ENCODE measurements at regions not wholly inside any gene's neighbourhood (a gene's known extent, or its start where the extent isn't known, plus 50 kb on each side); places are given as distances from the start of the nearest gene placed in this dataset.

- TF ChIP-seq POLR2A (IDR thresholded peaks at IDR 0.05; ENCODE audit: low read depth, low read length) = no peak
- no peak for TF ChIP-seq EZH2 (IDR thresholded peaks at IDR 0.05; ENCODE audit: borderline replicate concordance, low read depth, low read length, severe bottlenecking)
These were observed 120.7 kb upstream of the PPARGC1A start for GRCh38 chr4:24010573-24010972.

Data from endothelial cell of umbilical vein (primary cell).